Dermis microvascular lymphatic vessel endothelial cell (primary cell): ENCODE measurements at regions not wholly inside any gene's neighbourhood (a gene's known extent, or its start where the extent isn't known, plus 50 kb on each side); places are given as distances from the start of the nearest gene placed in this dataset.
A peak's percentile ranks its signal among the peaks of the same experiment; 100 is the strongest.

Source experiments
- DNase-seq, 2 donors: peaks; one replicate each; pipeline versions ENCODE4 v3.0.0 to v3.0.0-alpha.2; 2010; ENCODE audit warnings: low read depth in 2 of 2

DNA sequence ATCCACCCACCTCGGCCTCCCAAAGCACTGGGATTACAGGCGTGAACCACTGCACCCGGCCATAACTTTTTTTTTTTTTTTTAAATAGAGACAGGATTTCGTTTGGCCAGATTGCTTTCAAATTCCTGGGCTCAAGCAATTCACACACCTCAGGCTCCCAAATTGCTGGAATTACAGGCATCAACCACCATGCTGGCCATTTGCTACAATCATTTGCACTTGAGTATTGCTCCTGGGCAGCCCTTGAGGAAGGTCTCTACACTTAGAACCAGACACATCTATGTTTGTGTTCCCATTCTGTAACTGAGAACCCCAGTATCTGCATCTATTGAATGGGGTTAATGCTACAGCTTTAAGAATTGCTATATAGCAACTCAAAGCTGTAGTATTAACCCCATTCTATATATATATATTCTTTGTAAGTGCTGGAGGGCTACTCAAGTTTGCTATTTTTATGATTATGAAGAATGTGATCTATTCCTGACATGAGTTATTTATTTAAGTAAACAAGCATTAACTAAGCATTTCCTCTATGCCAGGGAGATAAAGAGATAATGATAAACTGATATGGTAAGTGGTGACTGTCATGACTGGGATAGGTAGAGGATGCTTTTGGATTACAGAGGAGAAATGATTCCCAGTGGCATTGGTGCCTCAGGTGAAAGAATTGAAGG is 496.5 kb upstream of the TNC start:
- no peak for DNase-seq

DNA sequence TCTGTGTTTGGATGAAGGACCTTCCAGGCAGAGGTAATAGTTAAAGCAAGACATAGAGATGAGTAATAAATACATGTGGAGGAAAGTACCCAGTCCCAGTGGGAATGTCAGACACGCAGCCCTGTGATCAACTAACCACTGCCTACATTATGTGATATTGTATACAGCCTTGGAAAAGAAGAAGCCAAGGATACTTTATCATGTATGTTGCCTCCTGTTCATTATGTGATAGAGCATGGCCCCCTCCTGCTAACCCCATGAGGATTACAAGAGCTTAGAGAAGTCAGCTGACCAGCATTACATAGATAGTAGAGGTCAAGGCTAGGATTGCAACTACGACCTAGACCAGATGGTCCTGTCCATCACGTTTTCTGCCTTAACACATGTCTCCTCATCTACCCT is 497.0 kb upstream of the TNC start:
- DNase-seq = no peak

DNA sequence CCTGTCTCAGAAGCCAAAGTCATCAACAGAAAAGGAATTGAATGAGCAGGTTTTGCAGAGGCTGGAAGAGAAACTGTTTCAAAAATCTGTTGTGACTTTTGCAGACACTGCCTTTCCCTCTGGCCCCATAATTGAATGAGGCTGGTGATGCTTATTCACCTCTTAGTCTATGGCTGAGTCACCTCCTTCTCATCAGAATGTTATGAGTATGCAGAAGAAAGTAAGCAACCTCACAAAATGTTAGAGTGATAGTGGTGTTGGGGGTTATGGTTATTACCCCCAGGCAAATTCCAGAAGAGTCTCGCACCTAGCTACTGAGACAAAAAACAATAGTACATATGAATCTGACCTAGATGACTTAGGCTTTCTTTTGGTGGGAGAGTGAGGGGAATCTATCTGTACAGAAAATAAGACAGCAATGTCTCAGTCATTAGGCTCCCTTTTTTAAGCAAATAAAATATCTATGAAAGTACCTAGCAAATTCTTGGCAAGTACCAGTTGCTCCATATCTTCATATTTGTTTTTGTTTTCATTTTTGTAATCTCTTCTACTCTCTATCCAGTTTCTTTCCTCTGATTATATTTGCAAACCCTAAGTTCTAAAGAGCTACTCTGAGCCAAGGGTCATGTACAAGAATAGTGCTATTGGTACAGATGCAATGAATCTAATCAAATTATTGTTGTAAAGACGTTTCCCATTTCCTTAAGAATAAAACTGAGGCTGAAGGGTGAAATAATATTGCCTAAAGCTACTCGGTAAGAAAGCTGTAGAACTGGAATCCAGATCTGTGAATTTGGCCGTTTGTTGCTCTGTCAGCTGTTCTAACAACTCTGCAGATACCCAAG is 498.1 kb upstream of the TNC start:
- no peak for DNase-seq

DNA sequence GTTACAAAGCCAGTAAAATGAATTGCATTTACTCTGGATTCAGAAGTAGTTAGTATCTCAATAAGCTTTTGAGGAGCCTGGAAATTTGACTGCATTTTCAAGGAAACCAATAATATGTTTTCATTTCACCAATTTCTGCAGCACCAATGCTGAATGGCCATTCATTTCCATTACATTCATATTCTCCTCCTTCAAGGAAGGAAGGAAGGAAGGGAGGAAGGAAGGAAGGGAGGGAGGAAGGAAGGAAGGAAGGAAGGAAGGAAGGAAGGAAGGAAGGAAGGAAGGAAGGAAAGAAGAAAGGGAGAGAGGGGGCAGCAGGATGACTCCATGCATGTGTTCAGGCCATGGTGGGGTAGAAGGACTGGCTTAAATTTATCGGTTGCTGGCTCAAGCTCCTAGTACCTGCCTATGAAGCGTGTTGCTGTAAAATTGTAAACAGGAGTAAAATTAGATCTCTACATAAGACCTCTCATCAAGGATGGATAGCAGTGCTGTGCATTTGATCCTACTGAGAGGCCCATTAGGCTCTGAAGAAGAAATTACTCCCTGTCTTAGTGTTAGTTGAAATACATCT is 498.8 kb upstream of the TNC start:
- no peak for DNase-seq

DNA sequence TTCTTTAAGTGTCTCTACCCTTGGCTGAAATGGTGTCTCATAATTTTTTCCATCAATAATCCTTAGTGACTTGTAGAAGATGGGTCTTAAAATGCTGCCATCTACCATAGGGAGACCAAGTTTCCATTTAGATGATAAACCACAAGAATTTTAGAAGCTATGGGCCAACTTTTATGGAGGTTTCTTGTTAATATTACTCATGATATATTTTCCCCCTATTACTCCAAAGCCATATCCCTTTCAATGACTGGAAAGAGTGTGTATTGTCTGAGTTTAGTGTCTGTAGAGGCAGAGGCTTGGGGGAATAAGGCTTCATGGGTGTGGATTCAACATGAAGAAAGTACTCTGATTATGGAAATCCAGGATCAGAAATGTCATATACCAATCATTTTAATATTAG is 507.3 kb upstream of the TNC start:
- DNase-seq = no peak

DNA sequence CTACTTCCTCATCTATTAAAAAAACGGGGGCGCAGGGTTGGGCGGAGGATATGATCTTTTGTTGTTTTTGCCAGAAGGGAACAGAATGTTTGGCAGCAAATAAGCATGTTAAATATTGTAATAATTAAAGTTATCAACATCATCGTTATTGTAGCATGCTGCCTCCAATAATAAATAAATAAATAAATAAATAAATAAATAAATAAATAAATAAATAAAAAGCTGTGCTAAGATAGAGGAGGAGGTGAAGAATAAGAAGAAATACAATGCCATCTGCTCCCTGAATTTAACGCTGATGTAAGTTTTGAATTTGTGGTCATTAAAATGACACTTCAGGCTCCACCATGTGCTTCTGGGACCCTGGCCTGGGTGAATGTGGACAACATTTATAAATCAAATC is 508.0 kb upstream of the TNC start:
- no peak for DNase-seq

DNA sequence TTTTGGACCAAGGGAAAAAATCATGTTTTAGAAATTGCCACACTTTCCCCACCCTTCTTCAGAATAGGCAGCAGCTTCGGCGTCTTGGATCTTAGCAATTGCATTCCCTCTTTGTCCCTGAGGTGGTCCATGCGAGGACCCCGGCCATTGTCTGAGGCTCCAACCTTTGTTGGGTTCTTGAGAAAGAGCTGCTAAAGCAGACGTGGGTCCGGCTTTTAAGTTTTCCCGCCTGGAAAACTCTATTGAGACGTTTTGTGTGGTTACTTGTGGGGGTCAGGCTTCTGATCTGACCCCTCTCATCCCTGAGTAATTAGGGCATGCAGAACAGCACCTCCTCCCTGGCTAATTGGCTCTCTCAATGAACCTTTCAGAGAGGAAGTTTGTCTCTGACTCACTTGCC is 509.6 kb upstream of the TNC start:
- no peak for DNase-seq

DNA sequence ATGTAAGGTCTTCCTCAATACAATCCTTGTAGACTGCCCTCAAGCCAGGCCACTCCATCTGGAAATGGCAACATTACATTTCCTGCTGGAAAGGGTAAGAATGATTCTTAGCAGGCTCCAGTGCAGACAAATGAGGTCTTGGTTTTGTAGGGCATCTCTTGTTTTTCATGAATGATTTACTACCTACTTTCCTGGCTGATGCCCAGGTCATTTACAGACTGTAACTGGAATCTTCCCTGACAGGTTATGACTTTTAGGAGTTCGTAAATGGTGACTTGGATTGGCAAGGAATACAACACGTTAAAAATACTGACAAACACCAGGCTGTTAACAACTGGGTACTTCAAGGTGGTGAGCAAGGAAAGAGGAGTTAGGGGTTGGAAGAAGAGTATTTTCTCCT is 510.5 kb upstream of the TNC start:
- no peak for DNase-seq

DNA sequence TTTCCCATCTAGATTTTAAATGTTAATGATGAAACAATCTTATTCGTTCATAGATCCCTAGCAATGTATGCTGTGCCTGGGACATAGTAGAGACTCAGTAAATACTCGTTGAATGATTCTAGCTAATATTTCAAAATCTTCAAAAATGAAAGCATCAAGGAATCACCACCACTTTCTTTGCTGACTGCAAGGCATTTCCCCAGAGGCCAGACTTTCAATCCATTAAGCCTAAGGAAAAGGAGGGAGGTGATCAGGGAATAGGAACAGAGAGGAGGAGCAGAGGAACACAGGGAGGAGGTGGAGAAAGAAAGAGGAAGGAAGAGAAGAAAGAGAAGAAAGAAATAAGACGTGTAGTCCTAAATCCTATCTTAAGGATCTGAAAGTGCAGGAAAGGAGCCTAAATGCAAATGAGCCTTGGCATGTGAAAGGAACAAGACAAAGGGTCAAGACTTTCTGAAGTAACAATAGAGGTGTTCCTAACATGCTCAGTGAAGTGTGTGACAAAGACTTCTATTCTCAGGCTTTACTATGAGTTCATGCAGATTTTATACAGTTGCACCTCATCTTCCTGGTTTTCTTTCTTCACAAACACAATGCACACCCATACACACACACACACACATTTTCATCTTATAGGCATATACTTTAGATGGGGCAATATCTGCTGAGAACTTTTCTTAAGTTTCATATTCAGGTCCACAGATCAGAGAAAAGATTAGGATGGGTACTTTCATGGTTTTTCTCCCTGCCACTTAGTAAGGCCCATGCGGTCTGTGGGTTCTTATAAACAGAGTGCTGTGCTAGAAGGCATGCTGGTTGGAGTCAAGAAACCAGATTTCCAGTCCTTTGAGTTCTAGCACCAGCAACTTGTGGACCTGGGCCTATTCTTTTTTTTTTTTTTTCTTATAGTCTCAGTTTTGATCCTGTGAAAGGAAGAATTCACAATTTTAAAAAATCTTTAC is 512.2 kb upstream of the TNC start:
- DNase-seq = no peak

DNA sequence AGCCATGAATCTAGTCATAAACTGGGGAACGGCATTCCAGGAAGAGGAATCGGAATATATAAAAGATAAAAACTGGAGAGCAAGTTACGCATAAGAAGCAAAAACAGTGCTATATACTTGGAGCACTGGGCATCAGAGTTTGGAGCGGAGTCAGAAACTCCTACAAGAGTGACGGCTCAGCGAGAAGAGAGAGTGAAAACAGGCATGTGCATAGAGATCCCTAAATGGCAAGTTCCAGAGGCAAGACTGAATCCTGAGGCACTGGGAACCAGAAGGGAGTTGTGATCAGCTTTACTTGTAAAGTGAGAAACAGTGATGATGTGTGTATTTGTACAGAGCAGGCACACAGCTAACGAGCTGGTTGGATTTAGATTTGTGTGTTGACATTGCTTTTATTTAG is 514.4 kb upstream of the TNC start:
- no peak for DNase-seq

DNA sequence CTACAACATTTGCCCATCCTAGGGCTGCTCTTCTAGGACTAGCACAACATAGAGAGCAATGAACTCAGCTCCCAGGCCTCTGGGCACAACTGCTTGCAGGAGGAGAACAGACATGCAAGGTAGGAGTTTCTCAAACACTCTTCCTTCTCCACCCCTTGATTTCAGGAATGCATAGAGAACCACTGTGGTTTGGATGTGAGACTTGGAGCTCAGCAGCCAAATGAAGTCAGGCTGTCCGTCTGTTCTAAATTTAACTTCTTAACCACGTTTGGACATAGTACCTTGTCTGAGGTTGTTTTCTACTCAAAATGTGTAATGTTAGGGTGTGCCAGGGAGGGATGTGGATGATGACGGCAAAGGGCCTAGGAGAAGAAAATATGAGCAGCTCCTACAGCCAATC is 515.1 kb upstream of the TNC start:
- no peak for DNase-seq

DNA sequence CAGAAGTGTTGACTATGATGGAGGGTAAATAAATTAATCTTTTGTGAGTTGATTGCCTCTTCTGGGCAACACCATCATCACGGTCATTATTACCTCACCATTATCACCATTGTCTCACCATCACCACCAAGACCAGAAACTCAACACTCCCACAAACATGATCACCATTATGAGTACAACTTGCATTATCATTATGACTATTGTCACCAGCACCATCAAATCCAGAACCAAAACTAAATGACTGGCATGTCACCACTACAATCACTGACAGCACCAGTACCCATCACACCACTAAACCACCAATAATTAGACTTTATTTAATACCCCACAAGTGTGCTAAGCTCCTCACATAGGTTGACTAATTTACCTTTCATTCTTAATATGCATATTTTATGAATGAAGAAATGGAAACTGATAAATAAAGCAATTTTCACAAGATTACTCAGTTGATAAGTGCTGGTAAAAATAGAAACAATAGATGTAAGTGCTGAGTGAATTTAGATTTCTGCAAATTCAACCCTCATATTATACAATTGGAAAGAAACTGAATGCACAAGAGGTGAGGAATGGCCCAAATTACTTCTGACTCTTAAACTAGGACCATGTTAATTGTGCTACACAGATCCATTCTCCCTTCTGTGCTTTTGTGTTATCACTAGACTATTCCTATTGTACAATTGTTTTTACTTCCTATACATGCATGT is 517.8 kb upstream of the PAPPA start:
- DNase-seq = no peak

DNA sequence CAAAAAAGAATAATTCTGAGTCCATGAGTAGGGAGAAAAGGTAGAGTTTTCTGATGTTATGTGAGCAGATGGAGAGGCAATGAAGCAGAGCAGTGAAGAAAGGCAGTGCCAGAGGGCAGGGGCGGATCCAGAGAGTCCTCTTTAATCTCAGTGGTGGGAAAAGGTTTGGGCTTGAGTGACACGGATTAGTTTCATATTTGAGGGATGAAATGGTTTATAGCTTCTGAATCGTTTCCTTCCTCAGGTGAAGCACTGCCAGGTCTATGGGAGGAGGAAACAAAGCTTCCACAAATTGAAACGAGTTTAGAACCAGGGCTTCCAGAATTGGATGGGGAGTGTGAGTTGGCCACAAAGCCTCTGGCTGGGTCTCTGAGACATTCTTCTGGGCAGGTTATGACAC is 517.0 kb upstream of the PAPPA start:
- DNase-seq = no peak

DNA sequence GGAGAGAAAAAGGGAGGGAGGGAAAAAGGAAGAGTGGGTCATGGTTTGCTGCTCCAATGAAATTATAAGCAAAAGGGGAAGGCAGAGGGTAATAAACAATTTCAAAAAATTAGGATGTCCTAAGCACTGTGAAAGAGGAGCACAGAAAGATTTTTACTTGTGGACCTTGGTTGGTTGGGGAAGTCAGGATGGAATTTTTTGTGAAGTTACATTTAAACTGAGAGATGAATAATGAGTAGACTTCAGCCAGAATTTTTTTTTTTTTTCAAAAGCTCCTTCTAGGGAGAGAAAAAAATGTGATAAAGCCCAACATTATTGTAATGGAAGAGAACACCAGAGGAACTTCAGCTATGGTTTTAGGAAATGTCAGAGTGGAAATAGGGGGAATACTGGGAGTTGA is 515.9 kb upstream of the PAPPA start:
- no peak for DNase-seq

DNA sequence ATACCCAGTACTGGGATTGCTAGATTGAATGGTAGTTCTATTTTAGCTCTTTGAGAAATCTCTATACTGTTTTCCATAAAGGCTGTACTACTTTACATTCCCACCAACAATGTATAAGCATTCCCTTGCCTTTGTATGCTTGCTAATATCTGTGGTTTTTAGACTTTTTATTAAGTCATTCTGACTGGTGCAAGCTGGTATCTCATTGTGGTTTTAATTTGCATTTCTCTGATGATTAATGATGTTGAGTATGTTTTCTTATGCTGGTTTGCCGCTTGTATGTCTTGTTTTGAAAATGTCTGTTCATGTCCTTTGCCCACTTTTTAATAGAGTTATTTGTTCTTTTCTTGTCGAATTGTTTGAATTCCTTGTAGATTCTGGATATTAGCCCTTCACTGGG is 512.7 kb upstream of the PAPPA start:
- no peak for DNase-seq

DNA sequence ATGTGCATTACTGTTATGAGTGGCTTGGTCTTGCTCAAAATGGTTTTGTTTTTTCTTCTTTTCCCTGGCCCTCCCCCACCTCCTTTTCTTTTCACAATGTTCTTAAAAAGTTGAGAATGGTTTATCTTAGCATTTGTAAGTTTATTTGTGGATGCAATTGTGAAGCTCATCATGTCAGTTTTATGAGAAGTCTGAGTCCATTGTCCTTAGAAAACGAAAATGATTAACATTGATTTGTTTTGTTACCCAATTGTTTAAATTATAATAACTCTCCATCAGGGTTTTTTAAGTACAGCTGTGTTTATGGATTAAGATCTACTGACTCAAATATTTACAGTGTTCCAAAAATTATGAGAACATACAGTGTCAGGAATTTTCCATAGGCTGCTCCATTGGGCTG is 511.3 kb upstream of the PAPPA start:
- DNase-seq = no peak

DNA sequence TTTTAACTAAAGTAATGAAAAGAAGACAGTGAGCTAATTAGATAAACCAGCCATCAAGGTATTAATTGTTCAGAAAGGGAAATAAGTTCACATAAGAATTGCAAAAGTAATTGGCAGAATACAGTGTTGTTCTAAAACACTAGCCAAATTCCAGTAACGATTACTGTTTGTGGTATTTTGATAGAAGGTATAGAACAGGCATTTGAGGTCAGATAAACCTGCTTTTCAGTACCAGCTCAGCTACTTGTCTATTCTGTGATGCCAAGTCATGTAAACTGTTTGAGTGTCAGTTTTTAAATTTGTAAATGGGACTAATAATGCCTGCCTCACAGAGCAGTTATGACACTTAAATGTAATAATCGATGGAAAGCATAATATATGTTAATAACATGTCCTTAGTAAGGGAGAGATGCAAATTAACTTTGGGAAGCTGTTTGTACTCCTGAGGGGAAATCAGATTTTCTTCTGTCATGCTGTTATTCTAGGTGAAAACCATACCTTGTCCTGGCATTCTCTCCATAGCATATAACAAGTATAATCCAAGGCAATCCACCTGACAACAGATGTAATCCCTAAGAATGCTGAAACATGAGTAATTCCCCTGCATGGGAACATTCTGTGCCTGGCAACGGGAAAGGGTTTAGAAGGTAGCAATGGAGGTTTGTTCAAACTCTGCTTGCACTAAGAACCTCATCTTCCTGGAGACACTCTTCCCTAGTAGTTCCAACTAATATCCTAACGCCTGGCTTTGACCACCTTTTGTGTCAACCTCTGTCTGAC is 509.5 kb upstream of the PAPPA start:
- no peak for DNase-seq

DNA sequence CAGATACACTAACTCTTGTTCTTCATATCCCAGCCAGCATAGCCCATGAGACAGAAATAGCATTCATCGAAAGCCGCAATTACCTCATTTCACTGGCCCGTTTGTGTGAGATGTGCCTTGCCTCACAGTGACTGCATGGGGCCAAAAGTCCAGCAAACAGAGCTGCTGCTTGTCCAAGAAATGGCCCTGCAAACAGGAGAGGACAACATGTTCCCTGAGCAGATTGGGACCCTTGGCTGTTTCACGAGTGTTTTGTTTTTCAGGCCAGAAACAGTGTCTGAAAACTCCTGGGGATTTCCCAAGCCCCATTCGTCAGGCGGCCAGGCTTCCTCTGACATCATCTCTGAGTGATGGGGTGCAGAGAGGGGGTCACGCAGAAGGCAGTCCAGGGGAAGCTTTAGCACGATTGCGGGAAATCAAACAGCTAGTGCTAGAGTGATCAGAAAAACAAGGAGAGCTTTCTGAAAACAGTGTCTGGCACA is 503.6 kb upstream of the PAPPA start:
- peak in 1 of 2 donors; percentile 17 for DNase-seq

DNA sequence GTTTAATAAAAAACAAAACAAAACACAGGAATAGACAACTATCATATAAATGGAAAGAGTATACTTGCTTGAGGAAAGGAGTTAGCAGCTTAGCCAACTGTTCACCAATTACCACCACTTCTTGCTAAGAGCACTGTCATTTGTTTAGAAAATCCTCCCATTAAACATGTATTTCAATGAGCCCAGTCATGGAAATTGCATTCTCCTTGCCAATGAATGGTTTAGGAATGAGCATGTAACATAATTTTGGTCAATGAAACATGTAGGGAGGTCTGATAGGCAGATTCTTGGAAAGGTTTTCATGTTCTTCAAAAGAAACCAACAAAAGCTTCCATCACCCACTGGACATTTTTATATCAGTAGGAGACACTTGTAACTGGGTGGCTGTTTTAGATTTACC is 502.8 kb upstream of the PAPPA start:
- DNase-seq = no peak

DNA sequence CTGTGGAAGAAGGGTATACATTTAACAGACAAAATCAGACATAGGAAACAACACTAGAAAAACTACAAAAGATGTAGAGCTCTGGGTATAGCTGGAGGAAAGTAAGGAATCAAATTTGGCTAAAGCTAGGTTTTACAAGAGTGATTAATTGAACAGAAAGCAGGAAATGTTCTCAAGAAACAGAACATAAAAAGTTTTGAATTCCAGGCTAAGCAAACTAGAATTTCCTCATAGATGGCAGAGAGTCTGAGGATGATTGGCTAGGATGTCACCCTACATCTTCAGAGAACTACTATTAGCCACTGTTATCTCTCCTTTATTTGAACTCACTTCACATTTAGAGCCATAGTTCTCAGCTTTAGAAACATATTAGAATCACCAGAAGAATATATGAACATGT is 502.1 kb upstream of the PAPPA start:
- DNase-seq = no peak
